ENCODE measurements at regions not wholly inside any gene's neighbourhood (a gene's known extent, or its start where the extent isn't known, plus 50 kb on each side); places are given as distances from the start of the nearest gene placed in this dataset.

DNA sequence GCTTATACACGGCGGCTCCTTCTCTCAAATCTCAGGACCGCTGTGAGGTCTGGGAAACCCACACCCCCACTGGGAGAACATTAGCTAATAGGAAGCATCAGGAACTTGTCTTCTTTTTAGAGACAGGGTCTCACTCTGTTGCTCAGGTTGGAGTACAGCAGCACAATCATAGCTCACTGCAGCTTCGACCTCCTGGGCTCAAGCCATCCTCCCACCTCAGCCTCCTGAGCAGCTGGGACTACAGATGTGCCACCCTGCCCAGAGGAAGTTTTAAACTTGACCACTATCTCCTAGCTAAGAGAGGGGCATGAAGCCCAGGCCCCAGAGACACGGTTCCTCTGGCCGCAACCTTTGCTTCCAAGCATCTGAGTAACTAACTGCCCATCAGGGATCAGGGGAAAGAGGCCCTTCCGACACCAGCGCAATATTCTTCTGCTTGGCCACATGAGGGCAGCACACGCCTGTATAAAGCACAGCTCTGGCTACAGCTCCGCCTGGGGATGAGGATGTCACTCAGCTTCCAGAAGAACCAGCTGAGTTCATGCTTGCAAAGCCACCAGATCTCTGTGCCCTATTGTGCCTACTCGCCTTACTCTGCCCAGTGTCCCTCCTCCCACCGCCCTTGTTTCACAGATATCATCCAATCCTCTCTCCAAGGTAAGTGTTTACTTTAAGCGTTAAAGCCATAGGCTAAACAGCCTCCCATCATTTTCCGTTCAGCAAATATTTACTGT is 57.6 kb upstream of the SLC6A11 start:
- DNase-seq (ENCODE audit: insufficient read length, low spot score) (peak; percentile 78), FAIRE-seq (peak; percentile 78)

DNA sequence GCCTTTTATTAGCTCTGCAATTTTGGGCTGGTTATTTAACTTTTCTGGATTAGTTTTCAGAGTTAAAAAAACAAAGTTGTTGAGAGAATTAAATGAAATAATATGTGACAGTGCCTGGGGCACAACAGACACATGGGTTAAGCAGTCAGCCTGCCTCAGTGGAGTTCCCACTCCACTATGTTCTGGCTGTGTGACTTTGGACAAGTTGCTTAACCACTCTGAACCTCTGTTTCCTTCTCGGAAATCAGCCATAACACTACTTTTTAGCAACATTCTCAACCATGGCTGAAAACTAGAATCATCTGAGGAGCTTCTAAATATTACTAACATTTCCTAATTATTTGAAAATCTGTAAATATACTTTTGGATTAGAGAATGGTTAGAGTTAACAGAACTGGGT is 56.5 kb upstream of the SLC6A11 start:
- DNase-seq (ENCODE audit: insufficient read length, low spot score) (no peak), FAIRE-seq (no peak)

- no peak for FAIRE-seq
- no peak for DNase-seq (ENCODE audit: insufficient read length, low spot score)
Observed at GRCh38 chr3:10760199-10760598, 55.8 kb upstream of the SLC6A11 start.

DNA sequence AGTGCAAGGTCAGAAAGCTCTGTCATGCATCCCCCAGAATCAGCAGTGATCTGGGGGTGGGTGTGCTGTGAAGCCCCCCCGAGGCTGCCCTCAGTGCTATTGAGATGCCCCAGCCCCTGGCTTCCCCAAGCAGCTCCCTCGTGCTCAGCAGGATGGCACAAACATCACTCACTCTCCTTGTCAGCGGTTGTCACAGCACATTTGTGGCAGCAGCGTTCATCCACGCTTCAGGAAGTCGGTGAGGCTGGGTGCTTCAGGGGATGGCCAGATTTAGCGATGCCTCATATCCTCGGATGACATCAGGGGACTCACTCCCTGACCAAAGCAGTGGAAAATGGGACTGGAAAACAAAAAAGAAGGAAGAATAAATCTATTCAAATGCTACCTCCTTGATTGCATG is 54.4 kb upstream of the SLC6A11 start:
- FAIRE-seq (no peak), DNase-seq (ENCODE audit: insufficient read length, low spot score) (no peak)

DNA sequence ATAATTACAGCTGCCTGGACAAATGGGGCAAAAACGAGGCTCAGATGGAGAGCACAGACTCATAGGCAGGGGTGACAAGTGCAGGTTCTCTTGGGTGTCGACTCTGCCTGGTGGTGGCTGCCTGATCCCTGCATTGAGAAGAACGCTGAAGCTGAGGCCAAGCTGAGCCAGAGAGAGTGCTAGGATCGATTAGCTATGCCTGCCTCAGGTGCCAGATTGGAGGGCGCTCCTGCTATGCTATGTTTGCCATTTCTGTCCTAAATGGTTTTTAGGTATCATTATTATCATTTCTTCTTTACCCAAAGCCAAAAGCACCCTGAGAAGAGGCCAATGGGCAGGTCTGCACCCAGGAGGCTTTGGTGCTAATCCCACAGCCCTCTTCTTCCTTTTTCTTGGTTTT is 53.9 kb upstream of the SLC6A11 start:
- DNase-seq (ENCODE audit: insufficient read length, low spot score) (no peak), FAIRE-seq (no peak)

- DNase-seq (ENCODE audit: insufficient read length, low spot score): no peak
- no peak for FAIRE-seq
Observed at GRCh38 chr3:10762611-10763247, 53.3 kb upstream of the SLC6A11 start.

DNA sequence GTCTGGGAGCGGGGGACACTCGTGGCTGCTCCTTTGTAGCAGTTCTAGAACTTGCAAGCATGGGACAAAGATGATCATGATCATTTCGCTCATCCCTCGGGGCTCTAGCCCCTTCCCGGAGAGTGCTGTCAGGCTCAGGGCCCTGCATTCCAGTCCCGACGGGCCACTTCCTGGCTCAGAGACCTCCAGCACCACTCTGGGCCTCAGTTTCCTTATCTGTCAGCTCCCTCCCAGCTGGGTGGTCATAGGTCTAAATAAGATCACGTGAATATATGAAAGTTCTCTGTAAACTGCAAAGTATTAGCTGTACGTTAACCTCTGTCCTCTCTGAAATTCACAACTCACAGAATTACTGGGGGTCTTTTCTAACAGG is 52.8 kb upstream of the SLC6A11 start:
- FAIRE-seq (no peak), DNase-seq (ENCODE audit: insufficient read length, low spot score) (no peak)

- no peak for DNase-seq (ENCODE audit: insufficient read length, low spot score)
- no peak for FAIRE-seq
Observed at GRCh38 chr3:10763817-10764258, 52.2 kb upstream of the SLC6A11 start.

- DNase-seq (ENCODE audit: insufficient read length, low spot score) (no peak), FAIRE-seq (no peak)
Observed at GRCh38 chr3:10764259-10765051, 51.6 kb upstream of the SLC6A11 start.

- DNase-seq (ENCODE audit: insufficient read length, low spot score): no peak
- FAIRE-seq: no peak
Observed at GRCh38 chr3:10766049-10766705, 49.9 kb upstream of the SLC6A11 start.

All from GM19239 (cell line).